ENCODE measurements at regions not wholly inside any gene's neighbourhood (a gene's known extent, or its start where the extent isn't known, plus 50 kb on each side); places are given as distances from the start of the nearest gene placed in this dataset.

DNA sequence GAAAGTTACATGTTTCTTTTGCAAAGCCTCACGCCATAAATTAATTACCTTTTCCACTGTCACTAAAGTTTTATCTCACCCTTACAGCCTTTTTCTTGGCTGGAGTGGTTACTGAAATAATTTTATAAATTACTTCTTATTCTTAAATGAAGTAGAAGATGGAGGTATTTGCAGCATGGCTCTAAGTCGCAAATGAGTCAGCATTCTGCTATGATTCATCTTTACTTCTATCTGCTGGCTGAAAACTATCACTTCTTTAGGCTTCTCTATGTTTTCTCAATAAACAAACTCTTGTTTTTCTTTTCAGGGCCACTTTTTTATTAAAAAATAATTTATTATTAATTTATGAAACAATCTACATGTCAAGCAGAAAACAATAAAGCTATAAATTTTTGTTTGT is 210.2 kb upstream of the GYPA start:
- Mint-ChIP-seq H3K4me1 (peaks cover 41% of the 10 kb centered on the region), H3K27ac (no peak overlapping the region), H3K27me3 (ENCODE audit: insufficient read depth, low read depth, poor library complexity) (peaks cover 4% of the 10 kb centered on the region), H3K36me3 (ENCODE audit: low read depth) (no peaks in the 10 kb centered on the region), H3K9me3 (no peaks in the 10 kb centered on the region), H3K4me3 (no peak overlapping the region)
- no peaks in the 10 kb centered on the region for H3F3A ChIP-seq (replicated peaks; ENCODE audit: low read depth)
- peaks cover 5% of the 10 kb centered on the region; the same call in 1 of the 2 replicates for H3K9me2 ChIP-seq (ENCODE audit: insufficient read depth)
- no peaks in the 10 kb centered on the region for H3K36me3 ChIP-seq (ENCODE audit: insufficient read depth)
- H3K4me1 ChIP-seq (ENCODE audit: insufficient read depth) = peaks cover 28% of the 10 kb centered on the region
- no peak for DNase-seq (ENCODE audit: low spot score)
- H2AFZ ChIP-seq = no peak overlapping the region
- H3K27ac ChIP-seq (ENCODE audit: low read depth) = no peak overlapping the region
- no peak for TF ChIP-seq JUNB (IDR thresholded peaks at IDR 0.05; ENCODE audit: unreplicated experiment)
- TF ChIP-seq, protein P1, sequence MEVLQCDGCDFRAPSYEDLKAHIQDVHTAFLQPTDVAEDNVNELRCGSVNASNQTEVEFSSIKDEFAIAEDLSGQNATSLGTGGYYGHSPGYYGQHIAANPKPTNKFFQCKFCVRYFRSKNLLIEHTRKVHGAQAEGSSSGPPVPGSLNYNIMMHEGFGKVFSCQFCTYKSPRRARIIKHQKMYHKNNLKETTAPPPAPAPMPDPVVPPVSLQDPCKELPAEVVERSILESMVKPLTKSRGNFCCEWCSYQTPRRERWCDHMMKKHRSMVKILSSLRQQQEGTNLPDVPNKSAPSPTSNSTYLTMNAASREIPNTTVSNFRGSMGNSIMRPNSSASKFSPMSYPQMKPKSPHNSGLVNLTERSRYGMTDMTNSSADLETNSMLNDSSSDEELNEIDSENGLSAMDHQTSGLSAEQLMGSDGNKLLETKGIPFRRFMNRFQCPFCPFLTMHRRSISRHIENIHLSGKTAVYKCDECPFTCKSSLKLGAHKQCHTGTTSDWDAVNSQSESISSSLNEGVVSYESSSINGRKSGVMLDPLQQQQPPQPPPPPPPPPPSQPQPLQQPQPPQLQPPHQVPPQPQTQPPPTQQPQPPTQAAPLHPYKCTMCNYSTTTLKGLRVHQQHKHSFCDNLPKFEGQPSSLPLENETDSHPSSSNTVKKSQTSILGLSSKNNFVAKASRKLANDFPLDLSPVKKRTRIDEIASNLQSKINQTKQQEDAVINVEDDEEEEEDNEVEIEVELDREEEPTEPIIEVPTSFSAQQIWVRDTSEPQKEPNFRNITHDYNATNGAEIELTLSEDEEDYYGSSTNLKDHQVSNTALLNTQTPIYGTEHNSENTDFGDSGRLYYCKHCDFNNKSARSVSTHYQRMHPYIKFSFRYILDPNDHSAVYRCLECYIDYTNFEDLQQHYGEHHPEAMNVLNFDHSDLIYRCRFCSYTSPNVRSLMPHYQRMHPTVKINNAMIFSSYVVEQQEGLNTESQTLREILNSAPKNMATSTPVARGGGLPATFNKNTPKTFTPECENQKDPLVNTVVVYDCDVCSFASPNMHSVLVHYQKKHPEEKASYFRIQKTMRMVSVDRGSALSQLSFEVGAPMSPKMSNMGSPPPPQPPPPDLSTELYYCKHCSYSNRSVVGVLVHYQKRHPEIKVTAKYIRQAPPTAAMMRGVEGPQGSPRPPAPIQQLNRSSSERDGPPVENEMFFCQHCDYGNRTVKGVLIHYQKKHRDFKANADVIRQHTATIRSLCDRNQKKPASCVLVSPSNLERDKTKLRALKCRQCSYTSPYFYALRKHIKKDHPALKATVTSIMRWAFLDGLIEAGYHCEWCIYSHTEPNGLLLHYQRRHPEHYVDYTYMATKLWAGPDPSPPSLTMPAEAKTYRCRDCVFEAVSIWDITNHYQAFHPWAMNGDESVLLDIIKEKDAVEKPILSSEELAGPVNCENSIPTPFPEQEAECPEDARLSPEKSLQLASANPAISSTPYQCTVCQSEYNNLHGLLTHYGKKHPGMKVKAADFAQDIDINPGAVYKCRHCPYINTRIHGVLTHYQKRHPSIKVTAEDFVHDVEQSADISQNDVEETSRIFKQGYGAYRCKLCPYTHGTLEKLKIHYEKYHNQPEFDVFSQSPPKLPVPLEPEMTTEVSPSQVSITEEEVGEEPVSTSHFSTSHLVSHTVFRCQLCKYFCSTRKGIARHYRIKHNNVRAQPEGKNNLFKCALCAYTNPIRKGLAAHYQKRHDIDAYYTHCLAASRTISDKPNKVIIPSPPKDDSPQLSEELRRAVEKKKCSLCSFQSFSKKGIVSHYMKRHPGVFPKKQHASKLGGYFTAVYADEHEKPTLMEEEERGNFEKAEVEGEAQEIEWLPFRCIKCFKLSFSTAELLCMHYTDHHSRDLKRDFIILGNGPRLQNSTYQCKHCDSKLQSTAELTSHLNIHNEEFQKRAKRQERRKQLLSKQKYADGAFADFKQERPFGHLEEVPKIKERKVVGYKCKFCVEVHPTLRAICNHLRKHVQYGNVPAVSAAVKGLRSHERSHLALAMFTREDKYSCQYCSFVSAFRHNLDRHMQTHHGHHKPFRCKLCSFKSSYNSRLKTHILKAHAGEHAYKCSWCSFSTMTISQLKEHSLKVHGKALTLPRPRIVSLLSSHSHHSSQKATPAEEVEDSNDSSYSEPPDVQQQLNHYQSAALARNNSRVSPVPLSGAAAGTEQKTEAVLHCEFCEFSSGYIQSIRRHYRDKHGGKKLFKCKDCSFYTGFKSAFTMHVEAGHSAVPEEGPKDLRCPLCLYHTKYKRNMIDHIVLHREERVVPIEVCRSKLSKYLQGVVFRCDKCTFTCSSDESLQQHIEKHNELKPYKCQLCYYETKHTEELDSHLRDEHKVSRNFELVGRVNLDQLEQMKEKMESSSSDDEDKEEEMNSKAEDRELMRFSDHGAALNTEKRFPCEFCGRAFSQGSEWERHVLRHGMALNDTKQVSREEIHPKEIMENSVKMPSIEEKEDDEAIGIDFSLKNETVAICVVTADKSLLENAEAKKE (CRISPR knock-in tag; IDR thresholded peaks at IDR 0.05) = no peak
- no peak for TF ChIP-seq NANOG (IDR thresholded peaks at IDR 0.05; ENCODE audit: borderline replicate concordance)
- TF ChIP-seq ZNF331 (CRISPR knock-in tag; IDR thresholded peaks at IDR 0.05; ENCODE audit: low read depth) = no peak
- TF ChIP-seq, protein P2, sequence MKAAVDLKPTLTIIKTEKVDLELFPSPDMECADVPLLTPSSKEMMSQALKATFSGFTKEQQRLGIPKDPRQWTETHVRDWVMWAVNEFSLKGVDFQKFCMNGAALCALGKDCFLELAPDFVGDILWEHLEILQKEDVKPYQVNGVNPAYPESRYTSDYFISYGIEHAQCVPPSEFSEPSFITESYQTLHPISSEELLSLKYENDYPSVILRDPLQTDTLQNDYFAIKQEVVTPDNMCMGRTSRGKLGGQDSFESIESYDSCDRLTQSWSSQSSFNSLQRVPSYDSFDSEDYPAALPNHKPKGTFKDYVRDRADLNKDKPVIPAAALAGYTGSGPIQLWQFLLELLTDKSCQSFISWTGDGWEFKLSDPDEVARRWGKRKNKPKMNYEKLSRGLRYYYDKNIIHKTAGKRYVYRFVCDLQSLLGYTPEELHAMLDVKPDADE (IDR thresholded peaks at IDR 0.05) = no peak
- no peak for TF ChIP-seq CREB1 (CRISPR knock-in tag; IDR thresholded peaks at IDR 0.05; ENCODE audit: low read depth)
- no peak for TF ChIP-seq ZNF114 (CRISPR knock-in tag; IDR thresholded peaks at IDR 0.05)
- TF ChIP-seq, protein P3, sequence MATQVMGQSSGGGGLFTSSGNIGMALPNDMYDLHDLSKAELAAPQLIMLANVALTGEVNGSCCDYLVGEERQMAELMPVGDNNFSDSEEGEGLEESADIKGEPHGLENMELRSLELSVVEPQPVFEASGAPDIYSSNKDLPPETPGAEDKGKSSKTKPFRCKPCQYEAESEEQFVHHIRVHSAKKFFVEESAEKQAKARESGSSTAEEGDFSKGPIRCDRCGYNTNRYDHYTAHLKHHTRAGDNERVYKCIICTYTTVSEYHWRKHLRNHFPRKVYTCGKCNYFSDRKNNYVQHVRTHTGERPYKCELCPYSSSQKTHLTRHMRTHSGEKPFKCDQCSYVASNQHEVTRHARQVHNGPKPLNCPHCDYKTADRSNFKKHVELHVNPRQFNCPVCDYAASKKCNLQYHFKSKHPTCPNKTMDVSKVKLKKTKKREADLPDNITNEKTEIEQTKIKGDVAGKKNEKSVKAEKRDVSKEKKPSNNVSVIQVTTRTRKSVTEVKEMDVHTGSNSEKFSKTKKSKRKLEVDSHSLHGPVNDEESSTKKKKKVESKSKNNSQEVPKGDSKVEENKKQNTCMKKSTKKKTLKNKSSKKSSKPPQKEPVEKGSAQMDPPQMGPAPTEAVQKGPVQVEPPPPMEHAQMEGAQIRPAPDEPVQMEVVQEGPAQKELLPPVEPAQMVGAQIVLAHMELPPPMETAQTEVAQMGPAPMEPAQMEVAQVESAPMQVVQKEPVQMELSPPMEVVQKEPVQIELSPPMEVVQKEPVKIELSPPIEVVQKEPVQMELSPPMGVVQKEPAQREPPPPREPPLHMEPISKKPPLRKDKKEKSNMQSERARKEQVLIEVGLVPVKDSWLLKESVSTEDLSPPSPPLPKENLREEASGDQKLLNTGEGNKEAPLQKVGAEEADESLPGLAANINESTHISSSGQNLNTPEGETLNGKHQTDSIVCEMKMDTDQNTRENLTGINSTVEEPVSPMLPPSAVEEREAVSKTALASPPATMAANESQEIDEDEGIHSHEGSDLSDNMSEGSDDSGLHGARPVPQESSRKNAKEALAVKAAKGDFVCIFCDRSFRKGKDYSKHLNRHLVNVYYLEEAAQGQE (IDR thresholded peaks at IDR 0.05; ENCODE audit: unreplicated experiment) = no peak
- TF ChIP-seq POLR2AphosphoS5 (IDR thresholded peaks at IDR 0.05; ENCODE audit: low read depth) = no peak
- TF ChIP-seq, protein P4, sequence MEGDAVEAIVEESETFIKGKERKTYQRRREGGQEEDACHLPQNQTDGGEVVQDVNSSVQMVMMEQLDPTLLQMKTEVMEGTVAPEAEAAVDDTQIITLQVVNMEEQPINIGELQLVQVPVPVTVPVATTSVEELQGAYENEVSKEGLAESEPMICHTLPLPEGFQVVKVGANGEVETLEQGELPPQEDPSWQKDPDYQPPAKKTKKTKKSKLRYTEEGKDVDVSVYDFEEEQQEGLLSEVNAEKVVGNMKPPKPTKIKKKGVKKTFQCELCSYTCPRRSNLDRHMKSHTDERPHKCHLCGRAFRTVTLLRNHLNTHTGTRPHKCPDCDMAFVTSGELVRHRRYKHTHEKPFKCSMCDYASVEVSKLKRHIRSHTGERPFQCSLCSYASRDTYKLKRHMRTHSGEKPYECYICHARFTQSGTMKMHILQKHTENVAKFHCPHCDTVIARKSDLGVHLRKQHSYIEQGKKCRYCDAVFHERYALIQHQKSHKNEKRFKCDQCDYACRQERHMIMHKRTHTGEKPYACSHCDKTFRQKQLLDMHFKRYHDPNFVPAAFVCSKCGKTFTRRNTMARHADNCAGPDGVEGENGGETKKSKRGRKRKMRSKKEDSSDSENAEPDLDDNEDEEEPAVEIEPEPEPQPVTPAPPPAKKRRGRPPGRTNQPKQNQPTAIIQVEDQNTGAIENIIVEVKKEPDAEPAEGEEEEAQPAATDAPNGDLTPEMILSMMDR (conservative IDR thresholded peaks at IDR 0.05; ENCODE audit: low read depth in 2 of 2) = no peak
- no peak for TF ChIP-seq STAT1 (IDR thresholded peaks at IDR 0.05; ENCODE audit: unreplicated experiment)
- no peak for TF ChIP-seq EZH2 (IDR thresholded peaks at IDR 0.05; ENCODE audit: low read depth, unreplicated experiment)
- TF ChIP-seq EZH2phosphoT487 (IDR thresholded peaks at IDR 0.05; ENCODE audit: unreplicated experiment) = no peak
- no peaks in the 10 kb centered on the region for H4K20me1 ChIP-seq (replicated peaks; ENCODE audit: insufficient read depth)
- H3K27me3 ChIP-seq (ENCODE audit: insufficient read depth) = no peaks in the 10 kb centered on the region
- no peak overlapping the region for H3K4me3 ChIP-seq
- no peaks in the 10 kb centered on the region for H3K79me2 ChIP-seq (replicated peaks; ENCODE audit: insufficient read depth)
- no peak for ATAC-seq
- H3K4me2 ChIP-seq = no peak overlapping the region
